Kidney (tissue), 13 donors: ENCODE measurements at regions not wholly inside any gene's neighbourhood (a gene's known extent, or its start where the extent isn't known, plus 50 kb on each side); places are given as distances from the start of the nearest gene placed in this dataset.

Experiments used
- DNase-seq, 5 donors: peaks; one replicate each; pipeline ENCODE4 v3.0.0-alpha.2; 2013 to 2020
- FAIRE-seq: peaks from 2 replicates; lab custom pipeline; 2012; peaks lifted over from hg19 to GRCh38; lab: Jason Lieb, UNC
- H3K27ac ChIP-seq, 2 donors: one replicate each; pipeline ENCODE4 v1.7.0; 2013; ENCODE audit warnings: low read depth in 2 of 2, low read length in 2 of 2, inconsistent platforms in 1 of 2
- H3K27me3 ChIP-seq: one replicate; pipeline ENCODE4 v1.7.1; 2013; ENCODE audit warnings: low read length, inconsistent platforms; ENCODE audit not compliant: control insufficient read depth, insufficient read depth
- H3K36me3 ChIP-seq, 3 donors: one replicate each; pipeline versions ENCODE4 v1.7.0 to v1.7.1; 2013; ENCODE audit warnings: low read length in 3 of 3, control low read depth in 1 of 3, inconsistent platforms in 1 of 3; ENCODE audit not compliant: insufficient read depth in 3 of 3, control insufficient read depth in 2 of 3
- H3K4me1 ChIP-seq, 3 donors: one replicate each; pipeline versions ENCODE4 v1.7.0 to v1.7.1; 2013; ENCODE audit warnings: low read length in 3 of 3, inconsistent platforms in 1 of 3, low read depth in 1 of 3; ENCODE audit not compliant: control insufficient read depth in 2 of 3, insufficient read depth in 2 of 3
- H3K4me3 ChIP-seq, 3 donors: one replicate each; pipeline versions ENCODE4 v1.7.0 to v1.8.1; 2013; ENCODE audit warnings: low read length in 3 of 3, control low read depth in 1 of 3, inconsistent platforms in 1 of 3
- H3K9ac ChIP-seq, 3 donors: one replicate each; pipeline versions ENCODE4 v1.7.0 to v1.7.1; 2013; ENCODE audit warnings: low read length in 3 of 3, control low read depth in 1 of 3, inconsistent platforms in 1 of 3
- H3K9me3 ChIP-seq, 3 donors: one replicate each; pipeline versions ENCODE4 v1.7.0 to v1.7.1; 2013; ENCODE audit warnings: low read length in 3 of 3, control low read depth in 1 of 3, inconsistent platforms in 1 of 3; ENCODE audit not compliant: control insufficient read depth in 2 of 3, insufficient read depth in 1 of 3
- intact Hi-C: fragments of 100-400 bp; cut with DNase I; formaldehyde crosslinking; loops from one replicate; pipeline ENCODE4 v1.11.1; 2022
- TF ChIP-seq, protein P1 (sequence below): IDR thresholded peaks from 3 replicates; pipeline ENCODE4 v1.5.1; 2012; ENCODE audit warnings: mild to moderate bottlenecking, moderate library complexity, borderline replicate concordance; ENCODE audit not compliant: insufficient read depth; ENCODE audit errors: extremely low read depth
- donor health status: control.
- donor health status: control.
- donor health status: control.
- donor health status: control.
- donor health status: control.
- donor health status: DM: yes; HTN: yes; CAD: no.
- donor health status: Normal renal cell carcinoma (clear cell type).

DNA sequence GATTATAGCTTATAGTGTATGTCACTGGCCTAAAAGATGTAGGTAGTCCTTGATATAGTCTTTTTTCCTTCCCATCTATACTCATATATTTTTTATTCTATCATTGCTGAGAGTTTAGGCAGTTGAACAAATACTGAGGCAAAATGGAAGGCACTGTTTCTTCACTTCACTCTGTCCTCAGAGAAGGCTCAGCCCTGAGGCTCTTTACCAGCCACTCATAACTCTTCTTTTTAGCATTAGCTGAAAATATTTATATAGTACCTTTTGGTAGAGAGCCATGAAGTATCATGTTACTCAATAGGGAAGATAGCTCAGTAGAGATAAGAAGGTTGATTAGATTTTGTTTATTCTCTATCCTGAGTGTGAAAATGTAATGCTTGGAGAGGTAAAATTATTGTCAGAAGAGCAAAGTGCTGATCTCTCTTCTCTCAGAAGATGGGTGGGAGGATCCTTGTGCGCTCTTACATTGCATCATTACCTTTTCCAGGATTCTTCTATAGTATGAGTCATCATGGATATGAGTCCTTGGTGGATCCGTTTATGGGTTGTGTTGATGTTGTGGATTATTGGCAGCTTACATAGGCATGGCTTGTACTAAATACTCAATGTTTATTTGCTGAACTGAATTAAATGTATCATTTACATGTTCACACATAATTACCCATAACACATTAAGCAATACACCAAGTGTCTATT is 88.1 kb downstream of the ANXA1 start:
- no peaks in the 10 kb centered on the region for H3K27me3 ChIP-seq
- intact Hi-C loops, result no loop called here
- no peaks in the 10 kb centered on the region for H3K36me3 ChIP-seq
- no peak for DNase-seq
- TF ChIP-seq, protein P1, sequence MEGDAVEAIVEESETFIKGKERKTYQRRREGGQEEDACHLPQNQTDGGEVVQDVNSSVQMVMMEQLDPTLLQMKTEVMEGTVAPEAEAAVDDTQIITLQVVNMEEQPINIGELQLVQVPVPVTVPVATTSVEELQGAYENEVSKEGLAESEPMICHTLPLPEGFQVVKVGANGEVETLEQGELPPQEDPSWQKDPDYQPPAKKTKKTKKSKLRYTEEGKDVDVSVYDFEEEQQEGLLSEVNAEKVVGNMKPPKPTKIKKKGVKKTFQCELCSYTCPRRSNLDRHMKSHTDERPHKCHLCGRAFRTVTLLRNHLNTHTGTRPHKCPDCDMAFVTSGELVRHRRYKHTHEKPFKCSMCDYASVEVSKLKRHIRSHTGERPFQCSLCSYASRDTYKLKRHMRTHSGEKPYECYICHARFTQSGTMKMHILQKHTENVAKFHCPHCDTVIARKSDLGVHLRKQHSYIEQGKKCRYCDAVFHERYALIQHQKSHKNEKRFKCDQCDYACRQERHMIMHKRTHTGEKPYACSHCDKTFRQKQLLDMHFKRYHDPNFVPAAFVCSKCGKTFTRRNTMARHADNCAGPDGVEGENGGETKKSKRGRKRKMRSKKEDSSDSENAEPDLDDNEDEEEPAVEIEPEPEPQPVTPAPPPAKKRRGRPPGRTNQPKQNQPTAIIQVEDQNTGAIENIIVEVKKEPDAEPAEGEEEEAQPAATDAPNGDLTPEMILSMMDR, result no peak
- H3K4me1 ChIP-seq, result no peaks in the 10 kb centered on the region
- no peak overlapping the region for H3K4me3 ChIP-seq
- FAIRE-seq, result no peak
- no peak overlapping the region for H3K27ac ChIP-seq
- no peak overlapping the region for H3K9ac ChIP-seq
- no peaks in the 10 kb centered on the region for H3K9me3 ChIP-seq

DNA sequence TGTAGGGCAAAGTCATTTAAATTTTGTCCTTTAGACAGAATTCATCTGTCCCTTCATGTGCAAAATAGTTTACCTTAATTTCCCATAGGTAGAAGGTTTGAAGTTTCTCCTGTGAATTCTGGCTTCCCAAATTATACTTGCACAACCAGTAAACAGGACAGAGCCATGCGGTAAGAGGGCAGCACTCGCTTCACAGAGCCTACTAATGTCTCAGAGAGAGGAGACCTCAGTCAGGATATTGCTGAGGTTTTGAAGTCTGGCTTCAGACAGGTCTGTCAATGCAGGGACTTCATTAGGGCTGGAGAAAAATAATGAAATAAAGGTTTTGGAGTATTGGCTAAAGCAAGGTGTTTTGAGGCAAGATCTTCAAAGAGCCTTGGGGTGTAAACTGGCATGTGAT is 91.4 kb downstream of the ANXA1 start:
- Histone ChIP-seq H3K9ac (no peak overlapping the region), H3K4me1 (no peaks in the 10 kb centered on the region), H3K4me3 (no peak overlapping the region), H3K36me3 (no peaks in the 10 kb centered on the region), H3K27ac (no peak overlapping the region), H3K9me3 (no peaks in the 10 kb centered on the region), H3K27me3 (no peaks in the 10 kb centered on the region)
- TF ChIP-seq, protein P1, result no peak
- FAIRE-seq (no peak), DNase-seq (no peak)
- intact Hi-C loops, result no loop called here

DNA sequence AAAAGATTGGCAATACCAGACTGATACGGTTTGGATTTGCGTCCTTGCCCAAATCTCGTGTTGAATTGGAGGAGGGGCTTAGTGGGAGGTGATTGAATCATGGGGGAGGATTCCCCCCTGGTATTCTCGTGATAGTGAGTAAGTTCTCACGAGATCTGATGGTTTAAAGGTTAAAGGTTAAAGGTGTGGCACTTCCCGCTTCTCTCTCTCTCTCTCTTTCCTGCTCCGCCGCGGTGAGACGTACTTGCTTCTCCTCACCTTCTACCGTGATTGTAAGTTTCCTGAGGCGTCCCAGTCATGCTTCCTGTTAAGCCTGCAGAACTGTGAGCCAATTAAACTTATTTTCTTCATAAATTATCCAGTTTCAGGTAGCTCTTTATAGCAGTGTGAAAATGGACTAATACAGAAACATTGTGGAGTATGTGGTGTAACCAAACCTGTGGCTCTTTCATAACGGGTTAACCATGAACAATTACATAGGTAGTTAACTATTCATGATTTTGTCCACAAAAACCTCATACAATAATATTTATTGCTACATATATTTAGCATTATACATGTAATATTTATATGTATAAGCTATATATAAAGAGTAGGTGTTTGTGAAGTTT is 107.5 kb downstream of the ANXA1 start:
- H3K4me1 ChIP-seq, result no peaks in the 10 kb centered on the region
- DNase-seq (no peak), FAIRE-seq (no peak)
- intact Hi-C loops, result no loop called here
- H3K27ac ChIP-seq, result no peak overlapping the region
- TF ChIP-seq, protein P1, result no peak
- H3K4me3 ChIP-seq, result no peak overlapping the region
- H3K9ac ChIP-seq, result no peak overlapping the region
- no peaks in the 10 kb centered on the region for H3K36me3 ChIP-seq
- no peaks in the 10 kb centered on the region for H3K27me3 ChIP-seq
- no peaks in the 10 kb centered on the region for H3K9me3 ChIP-seq

DNA sequence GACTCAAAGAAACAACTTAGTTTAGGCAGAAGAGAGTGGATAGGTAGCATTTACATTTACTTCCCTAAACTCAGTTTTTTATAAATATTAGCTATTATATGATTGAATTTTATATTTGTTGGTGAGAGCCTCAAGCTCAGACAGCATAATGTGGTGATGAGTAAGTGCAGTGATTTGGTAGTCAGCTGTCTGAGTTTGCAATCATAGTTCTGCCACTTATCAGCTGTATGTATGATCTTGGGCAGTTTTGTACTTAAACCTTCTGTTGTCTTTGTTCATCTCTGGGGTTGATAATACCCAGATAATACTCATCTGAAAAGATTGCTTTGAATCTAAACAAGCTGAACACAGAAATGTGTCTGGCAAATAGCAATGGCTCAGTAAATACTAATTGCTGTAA is 108.8 kb downstream of the ANXA1 start:
- no peak overlapping the region for H3K27ac ChIP-seq
- H3K9me3 ChIP-seq, result no peaks in the 10 kb centered on the region
- H3K27me3 ChIP-seq, result no peaks in the 10 kb centered on the region
- no peak overlapping the region for H3K4me3 ChIP-seq
- DNase-seq (no peak), FAIRE-seq (no peak)
- TF ChIP-seq, protein P1, result no peak
- no peak overlapping the region for H3K9ac ChIP-seq
- no peaks in the 10 kb centered on the region for H3K4me1 ChIP-seq
- intact Hi-C loops, result no loop called here
- no peaks in the 10 kb centered on the region for H3K36me3 ChIP-seq
